ENCODE measurements at regions not wholly inside any gene's neighbourhood (a gene's known extent, or its start where the extent isn't known, plus 50 kb on each side); places are given as distances from the start of the nearest gene placed in this dataset.

DNA sequence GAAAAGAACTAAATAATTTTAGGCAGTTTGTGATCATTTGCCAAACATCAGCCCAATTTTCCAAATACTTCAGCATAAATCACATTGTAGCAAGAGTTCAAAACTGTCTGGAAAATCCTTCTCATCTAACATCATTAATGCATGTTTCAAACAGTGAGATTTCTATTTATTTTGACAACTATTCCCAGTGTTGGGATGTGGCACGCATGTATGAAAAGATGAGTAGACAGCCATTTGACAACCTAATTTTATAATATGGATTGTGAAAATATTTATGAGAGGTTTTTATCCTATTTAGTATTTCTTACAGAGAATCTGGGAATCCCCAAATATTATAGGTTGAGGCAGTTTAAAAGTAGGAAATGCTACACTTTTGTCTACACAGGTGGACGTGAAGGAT, 357.6 kb upstream of the ARID1B start:
- POLR2A ChIA-PET (ENCODE audit: unreplicated experiment), result no interaction called here
- Histone ChIP-seq H3K18ac (ENCODE audit: low read depth, low read length) (no peak overlapping the region), H2BK20ac (ENCODE audit: low read depth, low read length) (no peak overlapping the region), H3K9ac (ENCODE audit: low read depth, low read length) (no peak overlapping the region), H3K79me1 (ENCODE audit: low read depth in 1 of 2, low read length in 2 of 2) (no peaks in the 10 kb centered on the region), H4K91ac (ENCODE audit: insufficient read depth, low read depth, low read length) (no peak overlapping the region), H4K8ac (ENCODE audit: low read depth in 2 of 2, low read length in 2 of 2) (no peak overlapping the region), H2BK15ac (ENCODE audit: low read depth, low read length) (no peak overlapping the region), H4K20me1 (ENCODE audit: insufficient read depth, low read length) (no peaks in the 10 kb centered on the region), H2BK120ac (ENCODE audit: low read depth, low read length) (no peak overlapping the region), H3K9me1 (ENCODE audit: insufficient read depth, low read length) (no peaks in the 10 kb centered on the region), H2AK5ac (ENCODE audit: low read depth, low read length) (no peak overlapping the region), H3K27ac (ENCODE audit: insufficient read depth, low read length) (no peak overlapping the region), H3K14ac (replicated peaks; ENCODE audit: low read depth, low read length) (no peak overlapping the region), H3K9me3 (ENCODE audit: control insufficient read depth, insufficient read depth, low read length) (peaks cover 6% of the 10 kb centered on the region), H3K4ac (ENCODE audit: low read depth, low read length) (no peak overlapping the region), H3K27me3 (ENCODE audit: control insufficient read depth, insufficient read depth, low read length) (no peaks in the 10 kb centered on the region), H2BK5ac (ENCODE audit: low read depth, low read length, poor library complexity, severe bottlenecking) (no peak overlapping the region), H3K4me2 (ENCODE audit: low read depth, low read length) (no peak overlapping the region), H2AK9ac (replicated peaks; ENCODE audit: low read depth, low read length, poor library complexity) (no peak overlapping the region), H3K56ac (ENCODE audit: extremely low read depth, insufficient read depth, low read length) (no peak overlapping the region), H4K5ac (ENCODE audit: low read depth, low read length) (no peak overlapping the region), H3K4me1 (ENCODE audit: control insufficient read depth, insufficient read depth, low read length) (peaks cover 2% of the 10 kb centered on the region; the same call in 1 of the 2 replicates), H3K4me3 (ENCODE audit: insufficient read depth, low read depth, low read length) (no peak overlapping the region), H2AFZ (replicated peaks; ENCODE audit: low read length, poor library complexity) (no peak overlapping the region), H3K23ac (ENCODE audit: low read depth, low read length) (no peak overlapping the region), H3K36me3 (ENCODE audit: control insufficient read depth, insufficient read depth, low read length) (no peaks in the 10 kb centered on the region)
- intact Hi-C loops (cut with micrococcal nuclease) (no loop called here), dilution Hi-C loops (cut with HindIII; ENCODE audit: low sequenced_read_pairs, unreplicated experiment) (no loop called here), in situ Hi-C loops (cut with MboI; ENCODE audit: low sequenced_read_pairs) (no loop called here)
- BruUV-seq (replicated peaks), result no TSS peak
- DNase-seq (no peak), ATAC-seq (ENCODE audit: low read depth) (no peak)
- no CpG with 5 or more reads among the region's 2 CpGs for WGBS, 2 experiments (ENCODE audit: extremely low coverage in 2 of 2, insufficient read length in 1 of 2)
- CTCF ChIA-PET, result no interaction called here
- TF ChIP-seq, protein P1, sequence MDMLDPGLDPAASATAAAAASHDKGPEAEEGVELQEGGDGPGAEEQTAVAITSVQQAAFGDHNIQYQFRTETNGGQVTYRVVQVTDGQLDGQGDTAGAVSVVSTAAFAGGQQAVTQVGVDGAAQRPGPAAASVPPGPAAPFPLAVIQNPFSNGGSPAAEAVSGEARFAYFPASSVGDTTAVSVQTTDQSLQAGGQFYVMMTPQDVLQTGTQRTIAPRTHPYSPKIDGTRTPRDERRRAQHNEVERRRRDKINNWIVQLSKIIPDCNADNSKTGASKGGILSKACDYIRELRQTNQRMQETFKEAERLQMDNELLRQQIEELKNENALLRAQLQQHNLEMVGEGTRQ (IDR thresholded peaks at IDR 0.05; ENCODE audit: low read depth, low read length), result no peak
- no peak for TF ChIP-seq RFX5 (IDR thresholded peaks at IDR 0.05; ENCODE audit: low read depth, low read length)
- no peak for TF ChIP-seq MXI1 (IDR thresholded peaks at IDR 0.05; ENCODE audit: borderline replicate concordance, low read depth, low read length)
- TF ChIP-seq POLR2A (IDR thresholded peaks at IDR 0.05; ENCODE audit: low read depth, low read length), result no peak
- TF ChIP-seq CTCF (conservative IDR thresholded peaks at IDR 0.05; ENCODE audit: low read depth, low read length), result no peak
- TF ChIP-seq FOS (IDR thresholded peaks at IDR 0.05; ENCODE audit: low read depth, low read length), result no peak
- no peak for TF ChIP-seq MAZ (IDR thresholded peaks at IDR 0.05; ENCODE audit: borderline replicate concordance, low read depth, low read length)
- TF ChIP-seq RAD21 (IDR thresholded peaks at IDR 0.05; ENCODE audit: low read length), result no peak
- TF ChIP-seq, protein P2, sequence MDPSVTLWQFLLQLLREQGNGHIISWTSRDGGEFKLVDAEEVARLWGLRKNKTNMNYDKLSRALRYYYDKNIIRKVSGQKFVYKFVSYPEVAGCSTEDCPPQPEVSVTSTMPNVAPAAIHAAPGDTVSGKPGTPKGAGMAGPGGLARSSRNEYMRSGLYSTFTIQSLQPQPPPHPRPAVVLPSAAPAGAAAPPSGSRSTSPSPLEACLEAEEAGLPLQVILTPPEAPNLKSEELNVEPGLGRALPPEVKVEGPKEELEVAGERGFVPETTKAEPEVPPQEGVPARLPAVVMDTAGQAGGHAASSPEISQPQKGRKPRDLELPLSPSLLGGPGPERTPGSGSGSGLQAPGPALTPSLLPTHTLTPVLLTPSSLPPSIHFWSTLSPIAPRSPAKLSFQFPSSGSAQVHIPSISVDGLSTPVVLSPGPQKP (IDR thresholded peaks at IDR 0.05; ENCODE audit: borderline replicate concordance, low read depth, low read length), result no peak
- no peak for TF ChIP-seq MAFK (IDR thresholded peaks at IDR 0.05; ENCODE audit: low read depth, low read length)
- TF ChIP-seq CEBPB (IDR thresholded peaks at IDR 0.05; ENCODE audit: low read depth, low read length), result no peak
- TF ChIP-seq BHLHE40 (IDR thresholded peaks at IDR 0.05; ENCODE audit: low read depth, low read length), result no peak
- no peak for TF ChIP-seq CHD1 (IDR thresholded peaks at IDR 0.05; ENCODE audit: low read depth, low read length)
- TF ChIP-seq NFE2L2 (IDR thresholded peaks at IDR 0.05; ENCODE audit: low read depth, low read length), result no peak
- TF ChIP-seq RCOR1 (IDR thresholded peaks at IDR 0.05; ENCODE audit: insufficient replicate concordance, low read length), result no peak
- TF ChIP-seq SMC3 (IDR thresholded peaks at IDR 0.05; ENCODE audit: low read depth, low read length), result no peak
